Activated CD8-positive, alpha-beta memory T cell treated with anti-CD3 and anti-CD28 coated beads for 36 hours (primary cell): ENCODE measurements at regions not wholly inside any gene's neighbourhood (a gene's known extent, or its start where the extent isn't known, plus 50 kb on each side); places are given as distances from the start of the nearest gene placed in this dataset.
"Not testable (repeated sequence)": the region's sequence is repeated elsewhere in the genome, so short reads cannot be mapped to it uniquely, and the experiment has no call there.

Experiments
- CTCF ChIA-PET: fragments of 350-600 bp; sonication (Branson Sonifier 250); formaldehyde crosslinking; loops from one replicate; lab custom pipeline; 2021; ENCODE audit warnings: antibody characterized with exemption; lab: Charles Lee
- POLR2A ChIA-PET: fragments of 350-600 bp; sonication (Branson Sonifier 250); formaldehyde crosslinking; loops from one replicate; lab custom pipeline; 2021; ENCODE audit warnings: antibody characterized with exemption; lab: Charles Lee

DNA sequence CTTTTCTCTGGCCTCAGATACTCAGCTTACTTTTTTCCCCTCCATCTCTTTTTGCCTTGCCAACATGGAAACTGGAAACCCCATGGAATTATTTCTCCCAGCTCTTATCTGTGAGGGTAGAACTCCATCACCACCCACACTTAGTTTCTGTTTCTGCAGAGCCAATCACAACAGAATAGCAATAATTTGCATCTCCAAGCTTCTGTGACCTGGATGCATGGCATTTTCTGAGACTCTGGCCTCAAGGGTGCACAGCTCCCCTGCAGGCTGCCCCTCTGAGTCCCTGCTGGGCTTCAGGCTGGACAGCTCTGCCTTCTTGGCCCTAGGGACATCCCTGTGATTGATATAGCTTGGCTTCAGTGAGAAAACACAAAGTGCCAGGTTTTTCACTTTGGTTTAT lies 316.5 kb upstream of the FZD8 start:
- POLR2A ChIA-PET, CTCF ChIA-PET: not testable (repeated sequence)

- ChIA-PET CTCF (no interaction called here), POLR2A (no interaction called here)
Observed at GRCh38 chr10:35950701-35951100, 308.6 kb upstream of the FZD8 start.

DNA sequence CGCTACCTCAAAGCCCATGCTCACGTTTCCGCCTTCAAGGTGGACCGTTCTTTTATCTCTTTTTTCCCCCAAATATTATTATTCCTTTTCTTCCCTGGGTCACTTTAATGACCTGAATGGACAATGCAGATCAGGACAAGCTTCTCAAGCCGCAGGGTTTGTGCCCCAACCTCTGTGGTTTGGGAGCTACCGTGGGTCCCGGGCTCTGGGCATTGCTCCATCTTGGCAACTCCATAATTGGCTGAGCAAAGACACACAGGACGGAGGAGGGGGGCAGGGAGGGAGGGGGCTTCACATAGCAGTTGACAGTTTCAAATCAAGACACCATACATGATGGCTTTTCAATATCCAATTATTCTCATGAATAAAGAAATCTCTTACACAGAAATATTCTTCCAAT lies 308.1 kb upstream of the FZD8 start:
- ChIA-PET POLR2A (no interaction called here), CTCF (no interaction called here)

- CTCF ChIA-PET = no interaction called here
- POLR2A ChIA-PET = no interaction called here
Observed at GRCh38 chr10:35949811-35950211, 307.7 kb upstream of the FZD8 start.

GRCh38 chr10:35946556-35946955 lies 304.5 kb upstream of the FZD8 start:
- CTCF ChIA-PET = no interaction called here
- POLR2A ChIA-PET = no interaction called here

DNA sequence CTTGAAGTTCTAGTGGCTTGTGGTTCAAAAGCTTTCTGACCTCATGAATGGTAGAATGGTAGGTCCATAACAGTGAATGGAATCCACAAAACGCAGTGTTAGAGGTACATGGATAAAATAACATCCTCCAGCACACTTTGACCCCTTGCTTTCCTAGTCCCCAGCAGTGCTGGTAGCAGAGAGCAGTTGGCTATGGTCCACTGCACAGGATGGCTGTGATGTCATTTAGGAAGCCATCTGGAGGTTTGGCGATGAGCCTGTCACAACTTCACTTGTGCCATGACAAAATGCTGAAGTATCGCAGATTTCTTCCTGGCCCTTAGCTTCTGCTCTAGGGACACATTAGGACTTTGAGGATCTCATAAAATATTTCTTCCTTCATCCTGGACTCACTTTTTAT lies 300.0 kb upstream of the FZD8 start:
- ChIA-PET CTCF (no interaction called here), POLR2A (no interaction called here)

- ChIA-PET POLR2A (no interaction called here), CTCF (no interaction called here)
Observed at GRCh38 chr10:35940141-35941041, 298.3 kb upstream of the FZD8 start.

GRCh38 chr10:35938160-35938559 lies 296.1 kb upstream of the FZD8 start:
- POLR2A ChIA-PET = no interaction called here
- CTCF ChIA-PET = no interaction called here

- CTCF ChIA-PET = no interaction called here
- POLR2A ChIA-PET = no interaction called here
Observed at GRCh38 chr10:35937546-35937945, 295.4 kb upstream of the FZD8 start.

- POLR2A ChIA-PET = no interaction called here
Observed at GRCh38 chr10:35934642-35934995, 292.5 kb upstream of the FZD8 start.

GRCh38 chr10:35933940-35934641 lies 292.0 kb upstream of the FZD8 start:
- ChIA-PET CTCF (no interaction called here), POLR2A (no interaction called here)

More at GRCh38 chr10:35934642-35934995, 292.5 kb upstream of the FZD8 start:
- CTCF ChIA-PET = no interaction called here

GRCh38 chr10:35933491-35933890 lies 291.4 kb upstream of the FZD8 start:
- ChIA-PET POLR2A (no interaction called here), CTCF (no interaction called here)

DNA sequence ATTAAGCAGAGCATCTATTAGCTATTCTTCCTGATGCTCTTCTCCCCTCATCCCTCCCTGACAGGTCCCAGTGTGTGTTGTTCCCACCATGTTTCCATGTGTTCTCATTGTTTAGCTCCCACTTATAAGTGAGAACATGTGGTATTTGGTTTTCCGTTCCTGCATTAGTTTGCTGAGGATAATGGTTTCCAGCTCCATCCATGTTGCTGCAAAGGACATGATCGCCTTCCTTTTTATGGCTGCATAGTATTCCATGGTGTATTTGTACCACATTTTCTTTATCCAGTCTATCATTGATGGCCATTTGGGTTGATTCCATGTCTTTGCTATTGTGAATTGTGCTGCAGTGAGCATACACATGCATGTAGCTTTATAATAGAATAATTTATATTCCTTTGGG lies 287.9 kb upstream of the FZD8 start:
- POLR2A ChIA-PET, CTCF ChIA-PET: not testable (repeated sequence)

DNA sequence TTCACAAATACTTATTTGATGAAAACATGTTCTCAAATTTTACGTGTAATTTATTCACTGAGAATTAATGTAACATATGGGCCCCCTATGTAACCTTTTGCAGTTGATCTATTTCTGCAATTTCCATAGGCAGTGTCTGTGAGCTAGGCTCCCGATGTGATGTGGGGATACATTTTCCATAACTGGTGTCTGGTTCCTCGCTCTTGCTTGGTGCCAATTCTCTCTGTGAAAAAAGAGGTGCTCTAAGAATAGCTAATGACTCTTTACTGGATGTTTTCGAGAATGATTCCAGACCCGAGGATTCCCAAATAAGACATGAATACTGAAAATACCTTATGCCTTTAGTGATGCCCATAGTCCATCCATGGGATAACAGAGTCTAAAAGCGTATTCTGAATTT lies 286.7 kb upstream of the FZD8 start:
- CTCF ChIA-PET = no interaction called here

GRCh38 chr10:35927990-35928488 lies 285.9 kb upstream of the FZD8 start:
- ChIA-PET CTCF (no interaction called here), POLR2A (no interaction called here)

More for the DNA sequence above, 286.7 kb upstream of the FZD8 start:
- POLR2A ChIA-PET = no interaction called here

DNA sequence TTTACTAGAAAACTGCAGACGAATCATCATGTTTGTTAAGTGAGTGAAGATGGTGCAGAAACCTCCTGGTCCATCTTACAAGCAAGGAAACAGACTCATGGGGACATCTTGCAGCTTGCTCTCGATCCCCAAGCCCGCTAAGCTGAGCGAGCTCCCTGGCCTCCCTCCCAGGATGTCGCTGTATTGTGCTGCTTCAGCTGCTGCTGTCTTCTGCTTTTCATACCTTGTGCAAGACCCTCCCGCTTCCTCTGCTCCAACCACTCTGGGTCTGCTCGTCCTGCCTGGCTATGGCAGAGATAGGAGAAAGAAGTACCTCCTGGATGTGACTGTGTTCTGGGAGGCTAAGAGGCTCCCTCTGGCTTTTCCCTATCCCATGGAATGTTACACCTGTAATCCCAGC lies 285.2 kb upstream of the FZD8 start:
- CTCF ChIA-PET = no interaction called here
- POLR2A ChIA-PET = no interaction called here

DNA sequence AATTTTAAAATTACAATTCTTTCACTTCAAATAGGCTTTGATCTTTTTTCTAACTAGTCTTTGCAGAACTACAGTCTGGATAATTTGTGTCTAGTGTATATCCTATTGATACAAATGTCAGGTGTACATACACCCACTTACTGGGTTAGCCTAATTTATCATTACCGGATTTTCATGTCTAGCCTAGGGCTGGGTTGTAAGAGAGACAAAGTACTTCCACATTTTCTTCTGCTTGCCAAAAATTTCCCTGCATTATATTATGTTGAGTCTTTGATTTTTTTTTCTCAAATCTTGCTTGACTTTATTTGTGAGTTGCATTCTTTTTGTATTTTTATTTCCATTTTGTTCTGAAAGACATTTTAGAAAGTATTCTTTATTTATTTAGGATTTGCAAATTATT lies 284.8 kb upstream of the FZD8 start:
- ChIA-PET CTCF (no interaction called here), POLR2A (no interaction called here)

- CTCF ChIA-PET = no interaction called here
- POLR2A ChIA-PET = no interaction called here
Observed at GRCh38 chr10:35925493-35925892, 283.4 kb upstream of the FZD8 start.

DNA sequence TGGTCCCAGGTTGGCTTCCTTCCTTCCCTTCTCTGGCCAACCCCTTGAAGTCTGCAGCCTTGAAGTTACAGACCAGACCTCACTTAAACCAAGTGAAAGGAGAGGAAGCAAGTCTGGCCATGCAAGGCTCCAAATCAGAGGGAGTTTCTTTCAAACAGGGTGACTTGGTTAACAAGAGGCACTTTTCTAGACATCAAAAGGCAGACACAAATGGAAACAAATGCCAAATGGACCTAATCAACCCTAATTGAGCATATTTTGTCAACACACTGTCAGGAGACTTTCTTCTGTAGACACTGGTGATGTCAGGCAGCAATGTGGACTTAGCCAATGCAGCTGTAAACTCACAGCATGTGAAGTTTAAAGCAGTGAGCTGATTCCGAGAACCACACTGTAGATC lies 282.7 kb upstream of the FZD8 start:
- ChIA-PET CTCF (no interaction called here), POLR2A (no interaction called here)

- CTCF ChIA-PET = no interaction called here
- POLR2A ChIA-PET = no interaction called here
Observed at GRCh38 chr10:35922876-35923600, 280.9 kb upstream of the FZD8 start.
